Heart left ventricle (tissue), 16 donors: ENCODE measurements at regions not wholly inside any gene's neighbourhood (a gene's known extent, or its start where the extent isn't known, plus 50 kb on each side); places are given as distances from the start of the nearest gene placed in this dataset.

Source experiments
- ATAC-seq, 4 donors: fragments of 200-7000 bp; cut with Tn5 transposase; one replicate each; pipeline ENCODE4 v1.9.1; 2020 to 2022; ENCODE audit warnings: moderate library complexity in 4 of 4, mild to moderate bottlenecking in 3 of 4, moderate number of reproducible peaks in 1 of 4
- DNase-seq, 5 donors: peaks; one replicate each; pipeline ENCODE4 v3.0.0-alpha.2; 2020
- H3K27ac ChIP-seq, 12 donors: fragments of 200-600 bp; sonication (generic) in 4 of 12; one replicate each; pipeline versions ENCODE4 v1.5.0 to v1.8.0; 2016 to 2022; ENCODE audit warnings: mild to moderate bottlenecking in 2 of 12
- H3K27me3 ChIP-seq, 9 donors: fragments of 200-600 bp; sonication (generic) in 2 of 9; one replicate each; pipeline versions ENCODE4 v1.5.1 to v1.8.0; 2016 to 2022; ENCODE audit warnings: mild to moderate bottlenecking in 3 of 9
- H3K36me3 ChIP-seq, 9 donors: fragments of 200-600 bp; sonication (generic) in 2 of 9; one replicate each; pipeline versions ENCODE4 v1.5.0 to v1.8.0; 2018 to 2022; ENCODE audit warnings: mild to moderate bottlenecking in 2 of 9
- H3K4me1 ChIP-seq, 12 donors: fragments of 200-600 bp; sonication (generic) in 4 of 12; one replicate each; pipeline versions ENCODE4 v1.5.0 to v1.8.0; 2016 to 2022; ENCODE audit warnings: mild to moderate bottlenecking in 3 of 12
- H3K4me3 ChIP-seq, 12 donors: fragments of 200-600 bp; sonication (generic) in 4 of 12; one replicate each; pipeline versions ENCODE4 v1.5.0 to v1.8.0; 2017 to 2022; ENCODE audit warnings: mild to moderate bottlenecking in 9 of 12, moderate library complexity in 4 of 12
- H3K9me3 ChIP-seq, 12 donors: fragments of 200-600 bp; sonication (generic) in 4 of 12; one replicate each; pipeline versions ENCODE4 v1.5.0 to v1.8.0; 2016 to 2022; ENCODE audit warnings: mild to moderate bottlenecking in 1 of 12
- POLR2A ChIP-seq, 2 donors: fragments of 450-650 bp; IDR thresholded peaks; one replicate each; pipeline ENCODE4 v1.6.1; 2017; ENCODE audit warnings: antibody characterized with exemption in 2 of 2, mild to moderate bottlenecking in 2 of 2, moderate library complexity in 2 of 2
- WGBS, 4 donors: extraction: QIAGEN DNeasy Blood & Tissue Kit in 2 of 4; methylation state at CpG; one replicate each; pipeline versions ENCODE4 v1.1.5 to v1.1.7; 2013 to 2018; 5-methylcytosine and 5-hydroxymethylcytosine counted together
- intact Hi-C, 10 donors: fragments of 100-400 bp; cut with DNase I; formaldehyde crosslinking; loops; one replicate each; pipeline versions ENCODE4 v1.11.1 to v1.14.2; 2022
- TF ChIP-seq, protein P1 (sequence below), 12 donors: fragments of 200-600 bp; sonication (generic) in 4 of 12; IDR thresholded peaks; one replicate each; pipeline versions ENCODE4 v1.5.0 to v1.8.0; 2018 to 2022; ENCODE audit warnings: antibody characterized with exemption in 12 of 12, mild to moderate bottlenecking in 5 of 12
- donor health status: ischemic (EF 13 %, LVEDD 7.1; RV severe dilation, severe dysfunction).
- donor health status: healthy with polysubstance abuse.
- donor health status: DM: no; HTN: yes; CAD: no.
- donor health status: DM: no; HTN: no; CAD: no.
- donor health status: ischemic (EF 25% LVEDD 6.9; RV normal size, moderate dysfunction).
- donor health status: ischemic (EF 25% LVEDD 5.7; RV mildly dilated, moderate dysfunction).
- donor health status: healthy.
- donor health status: DM: yes; HTN: yes; CAD: no.
- donor health status: ischemic (EF 35%, LVEDD 5.7; RV mildly dilated, moderate dysfunction).
- donor health status: nonischemic (EF 11% LVEDD 7.7; RV severe dilation, severe dysfunction).
- donor health status: DM: yes; HTN: yes; CAD: no.
- donor health status: PGD.
- donor health status: ischemic (EF 29% LVEDD 5.4; RV normal size, mild dysfunction).
- donor health status: nonischemic (EF 23%, LVEDD 6.1; RV moderate dilation, normal function).

DNA sequence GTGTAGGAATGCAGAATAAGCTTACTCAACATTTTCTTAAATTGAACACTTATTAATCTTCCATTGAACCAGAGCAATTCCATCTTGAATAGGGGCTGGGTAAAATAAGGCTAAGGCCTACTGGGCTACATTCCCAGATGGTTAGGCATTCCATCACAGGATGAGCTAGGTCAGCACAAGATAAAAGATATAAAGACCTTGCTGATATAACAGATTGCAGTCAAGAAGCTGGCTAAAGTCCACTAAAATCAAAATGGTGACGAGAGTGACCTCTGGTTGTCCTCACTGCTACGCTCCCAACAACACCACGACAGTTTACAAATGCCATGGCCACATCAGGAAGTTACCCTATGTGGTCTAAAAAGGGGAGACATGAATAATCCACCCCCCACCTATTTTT, 156.1 kb downstream of the NXNL2 start:
- 88 to 92% (median 90%) methylated on average over 3 of the region's 3 CpGs for WGBS, 4 donors
- H3K4me1 ChIP-seq: no peaks in the 10 kb centered on the region
- H3K4me3 ChIP-seq: no peak overlapping the region
- H3K27me3 ChIP-seq: no peaks in the 10 kb centered on the region
- TF ChIP-seq POLR2A (IDR thresholded peaks at IDR 0.05): no peak
- TF ChIP-seq, protein P1, sequence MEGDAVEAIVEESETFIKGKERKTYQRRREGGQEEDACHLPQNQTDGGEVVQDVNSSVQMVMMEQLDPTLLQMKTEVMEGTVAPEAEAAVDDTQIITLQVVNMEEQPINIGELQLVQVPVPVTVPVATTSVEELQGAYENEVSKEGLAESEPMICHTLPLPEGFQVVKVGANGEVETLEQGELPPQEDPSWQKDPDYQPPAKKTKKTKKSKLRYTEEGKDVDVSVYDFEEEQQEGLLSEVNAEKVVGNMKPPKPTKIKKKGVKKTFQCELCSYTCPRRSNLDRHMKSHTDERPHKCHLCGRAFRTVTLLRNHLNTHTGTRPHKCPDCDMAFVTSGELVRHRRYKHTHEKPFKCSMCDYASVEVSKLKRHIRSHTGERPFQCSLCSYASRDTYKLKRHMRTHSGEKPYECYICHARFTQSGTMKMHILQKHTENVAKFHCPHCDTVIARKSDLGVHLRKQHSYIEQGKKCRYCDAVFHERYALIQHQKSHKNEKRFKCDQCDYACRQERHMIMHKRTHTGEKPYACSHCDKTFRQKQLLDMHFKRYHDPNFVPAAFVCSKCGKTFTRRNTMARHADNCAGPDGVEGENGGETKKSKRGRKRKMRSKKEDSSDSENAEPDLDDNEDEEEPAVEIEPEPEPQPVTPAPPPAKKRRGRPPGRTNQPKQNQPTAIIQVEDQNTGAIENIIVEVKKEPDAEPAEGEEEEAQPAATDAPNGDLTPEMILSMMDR (IDR thresholded peaks at IDR 0.05): no peak
- ATAC-seq (no peak), DNase-seq (no peak)
- intact Hi-C loops: loop anchor here in 2 of 10 donors (5.0 kb wide), 2 partner anchors 61 to 84 kb away; no protein-coding TSS in a partner anchor
- no peak overlapping the region for H3K27ac ChIP-seq
- peaks cover 0 to 8% (median 0%) of the 10 kb centered on the region in 12 donors for H3K9me3 ChIP-seq
- H3K36me3 ChIP-seq: no peaks in the 10 kb centered on the region

DNA sequence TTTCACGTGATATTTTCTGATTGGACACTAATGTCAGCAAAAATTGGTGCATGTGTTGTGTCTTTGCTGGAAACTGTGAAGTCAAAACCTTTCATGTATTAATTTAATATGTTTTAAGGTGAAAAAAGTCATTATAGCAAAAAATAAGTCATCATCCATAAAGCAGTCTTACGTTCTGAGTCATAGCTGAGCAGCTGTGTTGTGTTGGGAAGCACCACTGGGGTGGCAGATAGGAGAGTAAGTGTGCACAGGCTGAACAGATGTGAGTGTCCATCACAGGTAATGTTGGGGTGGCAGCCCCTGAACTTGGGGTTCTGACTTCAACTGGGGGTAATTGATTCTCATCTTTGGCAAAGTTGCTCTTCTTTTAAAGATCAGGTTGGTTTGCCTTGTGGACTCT, 156.8 kb downstream of the NXNL2 start:
- no peaks in the 10 kb centered on the region for H3K27me3 ChIP-seq
- ATAC-seq (no peak), DNase-seq (no peak)
- no peak overlapping the region for H3K27ac ChIP-seq
- peaks cover 0 to 8% (median 0%) of the 10 kb centered on the region in 12 donors for H3K9me3 ChIP-seq
- no peaks in the 10 kb centered on the region for H3K4me1 ChIP-seq
- intact Hi-C loops: loop anchor here in 2 of 10 donors (5.0 kb wide), 2 partner anchors 60 to 85 kb away; no protein-coding TSS in a partner anchor
- TF ChIP-seq, protein P1 (IDR thresholded peaks at IDR 0.05): no peak
- TF ChIP-seq POLR2A (IDR thresholded peaks at IDR 0.05): no peak
- no peaks in the 10 kb centered on the region for H3K36me3 ChIP-seq
- H3K4me3 ChIP-seq: no peak overlapping the region
- WGBS, 4 donors: 94 to 99% (median 96%) methylated on average over 2 of the region's 2 CpGs

DNA sequence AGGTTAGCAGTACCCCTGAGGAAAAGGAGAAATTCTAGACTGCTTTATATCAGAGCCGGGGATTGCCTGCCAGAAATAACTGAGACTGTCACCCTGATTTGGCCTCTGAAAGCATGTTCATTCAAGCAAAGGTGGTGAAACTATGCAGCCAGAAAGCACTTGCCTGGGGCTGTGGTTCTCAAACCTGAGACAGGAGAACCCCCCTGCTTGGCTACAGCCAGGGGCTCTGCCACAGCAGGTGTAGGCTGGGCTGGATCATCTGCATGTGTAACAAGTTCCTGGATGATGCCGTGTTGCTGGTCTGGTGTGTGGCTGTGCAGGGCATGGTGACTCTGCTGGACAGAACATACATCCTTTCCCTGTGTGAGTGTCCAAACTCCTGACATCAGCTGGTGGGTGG, 157.8 kb downstream of the NXNL2 start:
- ATAC-seq: no peak
- intact Hi-C loops: loop anchor here in 2 of 10 donors (5.0 kb wide), 2 partner anchors 59 to 86 kb away; no protein-coding TSS in a partner anchor
- WGBS, 4 donors: 66 to 82% (median 71%) methylated on average over 2 of the region's 2 CpGs

DNA sequence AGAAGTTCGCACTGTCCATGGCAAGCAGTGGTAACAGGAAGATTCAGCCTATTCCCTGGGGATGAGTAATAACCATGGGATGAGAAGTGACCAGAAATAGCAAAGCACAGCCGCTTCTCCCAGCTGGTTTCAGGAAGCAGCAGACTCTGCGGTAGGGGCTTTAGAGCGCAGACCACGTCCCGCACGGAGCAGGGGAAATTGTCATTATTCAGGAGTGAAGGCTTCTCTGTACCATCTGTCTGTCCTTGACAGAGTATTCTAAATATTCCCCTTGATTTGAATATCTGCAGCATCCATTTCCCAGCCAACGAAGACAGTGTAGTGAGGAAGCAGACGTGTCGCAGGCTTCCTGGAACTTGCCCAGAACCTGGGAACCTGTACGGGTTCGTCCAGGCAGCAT, 159.6 kb downstream of the NXNL2 start:
- Histone ChIP-seq H3K27ac (peak overlapping the region in 7 of 12 donors; percentile 6 to 51 (median 27)), H3K27me3 (no peaks in the 10 kb centered on the region), H3K4me3 (no peak overlapping the region), H3K36me3 (no peaks in the 10 kb centered on the region), H3K9me3 (peaks cover 0 to 8% (median 0%) of the 10 kb centered on the region in 12 donors), H3K4me1 (no peaks in the 10 kb centered on the region)
- WGBS, 4 donors: 20 to 58% (median 42%) methylated on average over 12 of the region's 12 CpGs
- DNase-seq: peak in 2 of 5 donors; percentile 27 to 44
- intact Hi-C loops: loop anchor here in 2 of 10 donors (5.0 kb wide), 2 partner anchors 58 to 87 kb away; no protein-coding TSS in a partner anchor
- ATAC-seq: peak in 2 of 4 donors; percentile 56 to 75
- TF ChIP-seq, protein P1 (IDR thresholded peaks at IDR 0.05): no peak
- no peak for TF ChIP-seq POLR2A (IDR thresholded peaks at IDR 0.05)

More for the DNA sequence above, 157.8 kb downstream of the NXNL2 start:
- H3K27ac ChIP-seq: no peak overlapping the region
- H3K27me3 ChIP-seq: no peaks in the 10 kb centered on the region
- TF ChIP-seq, protein P1 (IDR thresholded peaks at IDR 0.05): no peak
- TF ChIP-seq POLR2A (IDR thresholded peaks at IDR 0.05): no peak
- no peak for DNase-seq
- peaks cover 0 to 8% (median 0%) of the 10 kb centered on the region in 12 donors for H3K9me3 ChIP-seq
- H3K4me3 ChIP-seq: no peak overlapping the region
- H3K4me1 ChIP-seq: no peaks in the 10 kb centered on the region
- H3K36me3 ChIP-seq: no peaks in the 10 kb centered on the region
